GM18868 (cell line): ENCODE measurements at regions not wholly inside any gene's neighbourhood (a gene's known extent, or its start where the extent isn't known, plus 50 kb on each side); places are given as distances from the start of the nearest gene placed in this dataset.
A peak's percentile ranks its signal among the peaks of the same experiment; 100 is the strongest.

ENCODE experiments used
- ATAC-seq: cut with Tn5 transposase; IDR thresholded peaks from one replicate; pipeline ENCODE4 v1.9.1; 2021; ENCODE audit warnings: mild to moderate bottlenecking, moderate library complexity; ENCODE audit not compliant: unreplicated experiment

DNA sequence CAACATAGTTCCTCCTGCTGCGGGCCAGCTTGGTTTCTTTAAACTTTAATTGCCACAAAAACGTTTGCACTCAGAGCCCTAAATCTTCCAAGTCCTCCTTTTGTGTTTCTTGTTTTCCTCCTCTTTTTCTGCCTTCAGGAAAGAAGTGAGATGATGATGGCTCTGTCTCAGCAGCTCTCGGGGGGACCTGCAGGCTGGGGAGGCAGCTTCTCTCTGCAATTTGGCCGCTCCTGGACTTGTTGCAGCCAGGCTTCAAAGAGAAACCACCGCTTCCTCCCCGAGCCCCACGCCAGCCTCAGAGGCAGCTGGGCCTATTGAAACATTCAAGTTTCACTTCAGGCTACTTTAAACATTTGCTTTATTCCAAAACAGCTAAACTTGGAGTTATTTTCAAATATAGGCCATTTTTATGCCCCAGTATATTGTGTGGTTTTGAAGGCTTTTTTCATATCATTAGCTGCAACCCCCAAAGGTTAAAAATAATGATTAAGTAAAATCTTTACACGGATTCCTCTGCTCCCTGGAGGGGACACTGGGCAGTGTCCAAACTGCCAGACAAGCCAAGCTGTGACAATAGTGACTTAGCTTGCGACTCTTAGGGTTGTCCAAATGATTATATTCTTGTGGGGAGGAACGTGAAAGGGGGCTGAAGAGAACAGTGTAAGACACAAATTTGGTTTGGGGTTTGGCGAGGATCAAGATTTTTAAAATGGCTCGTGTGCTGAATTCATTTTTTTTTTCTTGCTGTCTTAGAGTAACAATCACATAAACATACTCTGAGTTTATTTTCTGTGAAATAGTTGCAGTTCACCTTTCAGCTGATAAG, 330.8 kb downstream of the DLEU7 start:
- ATAC-seq = peak; percentile 89

DNA sequence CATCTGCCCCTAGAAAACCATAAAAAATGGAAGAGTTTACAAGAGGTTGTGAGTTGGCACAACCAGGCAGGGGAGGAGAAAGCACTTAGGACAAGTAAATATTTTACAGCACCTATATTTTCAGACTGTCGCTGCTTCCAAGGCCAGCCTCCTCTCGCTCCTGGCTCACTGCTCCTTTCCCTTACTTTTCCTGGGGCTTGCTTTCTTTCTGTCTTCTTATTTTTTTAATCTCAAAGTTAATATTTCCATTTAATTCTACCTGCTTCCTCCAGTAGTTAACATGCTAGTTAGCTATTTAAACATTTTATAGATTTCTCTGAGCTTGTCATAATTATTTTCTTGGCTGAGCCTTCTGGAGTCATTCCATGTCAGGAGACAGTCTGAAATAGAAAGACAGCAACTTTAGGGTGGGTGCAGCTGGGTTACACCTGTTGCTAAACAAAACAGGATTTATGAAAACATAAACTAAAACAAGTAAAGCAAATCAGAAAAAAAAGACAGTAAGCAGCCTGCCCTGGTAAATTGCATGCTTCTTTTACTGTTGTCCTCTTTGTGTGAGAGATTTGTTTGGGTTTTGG, 330.1 kb downstream of the DLEU7 start:
- ATAC-seq = no peak

DNA sequence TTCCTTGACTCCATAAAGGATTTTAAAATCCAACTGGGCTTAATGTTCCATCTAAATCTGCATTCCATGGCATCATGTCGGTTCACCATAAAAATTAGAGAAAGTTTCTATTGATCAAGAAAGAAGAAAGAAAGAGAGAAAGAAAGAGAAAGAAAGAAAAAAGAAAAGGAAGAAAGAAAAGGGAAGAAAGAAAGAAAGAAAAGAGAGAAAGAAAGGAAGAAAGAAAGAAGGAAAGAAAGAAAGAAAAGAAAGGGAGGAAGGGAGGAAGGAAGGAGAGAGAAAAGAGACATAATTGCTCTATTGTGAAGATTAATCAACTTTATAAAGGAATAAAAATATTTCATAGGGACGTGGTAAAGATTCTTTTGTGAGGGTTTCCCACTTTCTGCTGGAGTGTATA, 329.2 kb downstream of the DLEU7 start:
- ATAC-seq = no peak

DNA sequence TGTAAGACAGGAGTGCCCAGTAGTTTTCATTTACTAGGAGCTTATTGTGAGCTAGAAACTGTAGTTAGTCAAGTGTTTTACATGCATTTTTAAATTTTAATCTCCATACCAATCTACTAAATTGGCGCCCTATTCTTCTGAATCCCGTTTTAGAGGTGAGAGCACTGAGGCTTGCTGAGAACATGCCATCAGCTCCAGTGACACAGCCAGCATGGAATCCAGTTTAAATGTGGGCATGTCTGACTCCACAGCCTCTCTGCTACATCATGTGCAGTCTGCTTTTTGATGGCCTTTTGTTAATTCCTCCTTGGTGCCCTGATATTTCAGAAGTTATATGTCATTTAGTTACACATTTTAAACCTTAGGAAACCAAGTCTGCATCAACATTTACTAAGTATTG, 325.4 kb downstream of the DLEU7 start:
- no peak for ATAC-seq

DNA sequence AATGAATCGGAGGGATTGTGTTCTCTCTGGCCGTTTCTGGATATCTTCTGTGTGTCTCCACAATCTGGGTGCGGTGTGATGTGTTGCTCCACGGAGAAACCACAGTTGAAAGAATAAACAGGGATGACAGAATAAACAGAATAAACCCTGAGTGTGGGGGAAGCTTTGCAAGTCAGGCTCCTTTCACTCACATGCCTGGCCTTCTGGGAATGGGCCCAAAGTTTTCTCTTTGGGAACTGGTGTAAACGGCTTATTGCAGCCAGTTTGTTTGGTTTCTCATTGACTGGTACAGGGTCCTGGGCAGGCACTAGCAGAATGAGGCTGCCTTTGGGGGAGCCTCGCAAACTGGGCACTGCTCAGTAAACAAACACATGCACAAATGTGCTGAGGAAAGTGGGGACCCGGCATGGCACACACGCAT, 324.7 kb downstream of the DLEU7 start:
- ATAC-seq = no peak

DNA sequence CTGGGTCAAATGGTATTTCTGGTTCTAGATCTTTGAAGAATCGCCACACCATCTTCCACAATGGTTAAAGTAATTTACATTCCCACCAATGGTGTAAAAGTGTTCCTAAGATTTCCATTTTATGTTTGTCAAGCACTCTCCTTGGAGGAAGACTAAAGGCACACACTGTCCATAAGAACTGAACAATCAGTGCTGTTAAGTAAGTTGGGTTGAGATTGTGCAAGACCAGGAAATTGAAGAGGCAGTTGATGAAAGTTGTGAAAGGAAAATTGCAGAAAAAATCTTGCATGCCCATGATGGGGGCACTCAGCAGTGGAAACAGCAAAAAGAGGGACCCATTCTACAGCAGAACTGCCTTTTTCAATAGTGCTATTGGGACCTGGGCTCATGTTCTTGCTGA, 323.6 kb downstream of the DLEU7 start:
- no peak for ATAC-seq

DNA sequence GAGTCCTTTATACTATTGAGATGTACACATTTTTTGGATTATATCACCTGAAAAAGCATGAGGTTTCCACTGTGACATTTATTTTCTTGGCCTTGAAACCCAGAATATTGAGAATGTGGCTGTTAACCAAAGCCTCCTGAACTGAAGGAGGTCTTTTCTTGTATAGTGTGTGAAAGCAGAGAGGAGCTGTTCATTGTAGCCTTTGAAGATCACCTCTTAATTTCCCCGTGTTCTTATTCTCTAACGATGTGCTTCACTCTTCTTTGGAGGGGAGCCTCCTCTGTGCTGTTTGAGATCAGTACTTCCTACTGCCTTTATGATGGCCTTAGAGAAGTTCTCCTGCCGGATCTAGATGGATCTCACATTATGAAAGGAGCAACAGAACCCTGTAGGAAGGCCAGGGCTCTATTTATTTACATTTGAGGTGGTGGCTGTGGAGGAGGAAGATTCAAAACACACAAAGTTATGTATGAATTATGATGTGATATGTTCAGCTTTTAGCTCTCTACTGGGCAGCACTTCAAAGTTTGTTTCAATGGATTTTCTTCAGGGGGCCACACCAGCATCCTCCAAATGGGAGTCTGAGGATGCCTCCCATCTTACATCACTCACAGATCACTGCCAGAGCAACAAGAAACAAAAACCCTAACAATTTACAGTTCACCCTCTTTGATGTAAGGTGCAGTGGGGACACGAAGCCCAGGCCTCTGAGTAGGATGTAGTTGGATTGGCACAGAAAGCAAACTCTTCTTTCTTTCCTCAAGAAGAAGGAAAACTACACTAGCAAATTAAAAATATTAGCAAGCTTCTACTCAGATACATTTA, 322.3 kb downstream of the DLEU7 start:
- no peak for ATAC-seq

DNA sequence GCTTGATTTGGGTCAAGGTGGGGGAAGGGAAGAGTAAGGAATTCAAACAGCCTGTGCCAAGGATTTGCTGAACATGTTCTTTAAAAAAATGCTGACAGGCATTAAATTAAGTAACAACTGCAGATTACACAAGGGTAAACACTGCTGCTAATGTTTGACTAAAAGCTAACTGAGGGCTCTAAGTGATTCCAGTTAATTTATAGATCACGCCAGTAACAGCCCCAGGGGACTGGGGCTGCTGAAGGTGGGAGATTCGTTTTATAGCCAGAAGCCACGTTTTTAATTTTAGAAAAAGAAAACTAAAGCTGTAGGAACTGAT, 321.7 kb downstream of the DLEU7 start:
- ATAC-seq = no peak

DNA sequence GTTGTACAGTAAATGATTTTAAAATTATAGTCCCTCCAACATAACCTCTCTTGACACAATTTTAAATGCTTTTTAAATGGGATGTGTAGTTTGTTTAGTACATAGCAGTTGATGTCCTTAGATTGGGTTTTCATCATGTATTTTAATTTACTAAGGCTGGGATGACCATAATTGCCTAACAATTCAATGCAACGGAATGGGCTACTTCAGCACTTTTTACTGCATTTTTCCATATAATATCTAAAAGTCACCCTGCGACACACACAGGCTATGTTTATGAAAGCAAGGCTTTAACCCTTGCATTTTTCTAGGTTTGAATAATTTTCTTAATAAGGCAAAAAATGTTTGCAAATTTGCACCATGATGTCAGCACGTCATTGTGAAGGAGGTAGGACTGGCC, 321.0 kb downstream of the DLEU7 start:
- no peak for ATAC-seq

DNA sequence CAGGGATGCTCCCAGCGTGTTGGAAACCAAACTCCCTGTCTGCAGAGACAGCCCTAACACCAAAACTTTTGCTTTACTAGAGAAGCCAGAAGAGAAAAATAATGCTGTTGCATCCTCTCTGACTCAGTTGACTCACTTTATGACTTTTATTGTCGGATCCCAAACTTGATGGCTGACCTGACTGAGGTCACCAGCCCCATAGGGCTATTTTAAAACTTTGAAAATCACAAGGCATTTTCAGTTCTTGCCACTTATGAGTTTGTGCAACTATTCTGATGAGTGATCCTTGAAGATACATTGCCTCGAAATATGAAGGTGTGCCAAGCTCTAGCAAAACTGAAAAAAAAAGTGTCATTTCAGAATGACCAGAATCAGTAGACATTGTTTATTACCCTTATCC, 320.2 kb downstream of the DLEU7 start:
- ATAC-seq = no peak

DNA sequence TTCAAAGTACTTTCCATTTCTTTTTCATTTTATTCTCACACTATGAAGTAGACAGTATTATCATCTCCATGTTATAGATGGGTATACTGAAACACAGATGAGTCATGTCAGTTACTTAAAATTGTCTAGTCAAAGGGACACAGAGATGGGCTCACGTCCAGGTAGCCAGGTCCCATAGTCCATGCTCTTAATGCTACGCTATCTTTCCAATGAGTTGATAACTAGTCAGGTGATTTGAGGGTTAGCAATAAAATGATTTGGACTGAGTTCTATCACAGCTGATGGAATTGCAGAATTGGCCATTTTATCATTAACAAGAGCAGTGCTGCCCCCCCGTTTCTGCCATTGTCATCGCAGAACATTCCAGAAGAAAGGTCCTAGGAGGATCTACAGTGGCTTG, 318.9 kb downstream of the DLEU7 start:
- ATAC-seq = no peak

DNA sequence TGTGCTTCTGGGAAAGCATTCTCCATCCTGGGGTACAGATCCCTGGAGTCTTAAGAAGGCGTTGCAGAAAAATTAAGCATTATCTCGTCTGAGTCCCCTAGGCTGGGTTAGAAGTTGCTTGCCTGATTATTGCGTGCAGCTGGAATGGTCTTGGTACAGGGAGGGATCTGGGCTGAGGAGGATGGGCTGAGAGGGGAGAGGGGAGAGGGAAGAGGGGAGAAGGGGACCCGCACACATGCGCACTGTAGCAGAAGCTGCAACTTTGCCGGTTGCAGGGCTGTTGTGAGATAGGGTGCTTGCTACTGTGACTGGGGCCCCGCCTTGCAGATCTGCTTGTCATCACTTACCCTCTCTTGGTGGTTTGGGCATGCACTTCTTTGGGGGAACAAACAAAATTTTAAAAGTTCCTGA, 316.8 kb downstream of the DLEU7 start:
- ATAC-seq = no peak

DNA sequence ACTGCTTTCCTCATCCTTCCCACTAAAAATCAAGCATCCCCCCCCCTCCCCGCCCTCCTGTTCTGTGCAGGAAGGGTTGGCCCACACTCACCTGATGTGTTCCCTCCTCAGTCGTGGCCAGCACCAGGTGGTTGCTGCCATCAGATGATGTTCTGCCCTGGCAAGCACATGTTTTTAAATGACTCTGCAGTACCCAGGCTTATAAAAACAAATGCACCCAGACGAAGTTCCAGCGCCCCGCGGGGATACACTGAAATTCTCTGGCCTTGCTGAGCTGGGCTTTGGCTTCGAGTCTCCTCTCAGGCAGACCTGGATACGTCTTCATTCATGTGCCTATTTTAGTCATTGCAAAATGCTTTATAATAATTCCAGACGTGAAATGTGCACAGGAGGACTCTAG, 316.3 kb downstream of the DLEU7 start:
- ATAC-seq = no peak

DNA sequence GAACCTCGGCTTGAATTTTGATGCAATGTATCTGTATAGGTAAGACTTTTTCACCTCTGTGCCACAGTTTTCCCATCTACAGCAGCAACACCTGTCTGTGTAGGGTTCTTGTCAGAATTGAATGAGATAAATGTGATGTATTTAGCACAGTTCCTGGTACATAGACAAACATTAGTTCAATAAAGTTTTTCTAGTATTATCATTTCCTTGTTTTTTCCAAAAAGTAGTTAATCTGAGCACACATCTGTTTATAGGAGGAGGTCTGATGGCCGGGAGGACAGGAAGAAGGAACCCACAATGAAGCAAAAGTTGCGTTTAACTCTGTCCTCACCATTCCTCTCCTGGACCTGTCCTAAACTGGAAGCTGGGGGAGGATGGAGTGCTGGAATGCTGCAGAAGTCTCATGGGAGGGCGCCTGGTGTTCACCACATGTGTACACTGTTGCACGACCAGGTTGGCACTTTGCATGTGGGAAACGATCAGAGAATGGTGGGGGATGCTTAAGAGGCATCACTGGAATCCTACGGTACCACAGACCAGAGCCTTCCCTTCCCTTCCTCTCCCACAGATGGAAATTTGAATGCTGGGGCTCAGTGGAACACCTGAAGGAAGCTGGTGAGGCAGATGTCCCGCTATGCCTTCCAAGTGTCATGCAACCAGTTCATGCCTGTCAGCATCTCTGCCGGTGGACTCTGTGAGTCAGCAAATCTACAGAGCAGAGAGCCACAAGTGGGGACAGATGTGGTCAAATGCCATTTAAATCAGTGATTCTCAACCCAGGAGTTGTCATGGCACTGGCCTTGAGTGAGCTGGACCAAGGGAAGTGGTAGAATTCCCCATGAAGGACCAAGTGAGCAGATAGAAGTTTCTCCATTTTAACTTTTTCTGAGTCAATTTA, 315.6 kb downstream of the DLEU7 start:
- ATAC-seq = no peak

DNA sequence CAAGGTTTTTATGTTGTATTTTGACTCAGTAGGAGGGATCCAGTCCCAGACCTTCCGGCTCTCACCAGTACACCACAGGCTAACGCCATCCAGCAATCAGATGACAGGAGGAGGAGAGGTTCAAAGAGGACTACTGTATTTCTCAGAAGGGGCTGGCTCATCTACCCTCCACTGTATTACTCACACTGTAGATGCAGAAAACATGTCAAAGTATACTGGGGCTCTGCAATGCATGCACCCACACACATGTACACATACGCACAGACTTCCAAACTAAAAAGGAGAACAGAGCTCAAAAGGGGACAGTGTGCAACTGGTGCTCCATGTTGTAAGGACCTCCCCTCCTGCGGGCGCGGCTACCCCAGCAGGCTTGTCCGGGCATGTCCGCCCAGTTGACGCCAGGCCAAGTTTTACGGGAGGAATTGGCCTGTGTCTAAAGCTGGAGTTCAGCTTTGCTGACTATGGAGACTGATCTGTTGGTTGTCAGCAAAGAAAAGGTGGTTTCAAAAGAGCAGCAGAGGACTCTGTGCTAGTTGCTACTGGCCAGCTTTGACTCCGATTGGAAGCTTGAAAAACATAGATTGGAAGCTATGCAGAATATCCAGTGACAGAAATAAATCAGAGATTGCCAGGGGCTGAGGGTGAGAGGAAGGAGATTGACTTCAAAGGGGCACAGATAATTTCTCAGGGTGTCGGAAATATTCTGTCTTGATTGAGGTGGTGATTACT, 314.2 kb downstream of the DLEU7 start:
- no peak for ATAC-seq

DNA sequence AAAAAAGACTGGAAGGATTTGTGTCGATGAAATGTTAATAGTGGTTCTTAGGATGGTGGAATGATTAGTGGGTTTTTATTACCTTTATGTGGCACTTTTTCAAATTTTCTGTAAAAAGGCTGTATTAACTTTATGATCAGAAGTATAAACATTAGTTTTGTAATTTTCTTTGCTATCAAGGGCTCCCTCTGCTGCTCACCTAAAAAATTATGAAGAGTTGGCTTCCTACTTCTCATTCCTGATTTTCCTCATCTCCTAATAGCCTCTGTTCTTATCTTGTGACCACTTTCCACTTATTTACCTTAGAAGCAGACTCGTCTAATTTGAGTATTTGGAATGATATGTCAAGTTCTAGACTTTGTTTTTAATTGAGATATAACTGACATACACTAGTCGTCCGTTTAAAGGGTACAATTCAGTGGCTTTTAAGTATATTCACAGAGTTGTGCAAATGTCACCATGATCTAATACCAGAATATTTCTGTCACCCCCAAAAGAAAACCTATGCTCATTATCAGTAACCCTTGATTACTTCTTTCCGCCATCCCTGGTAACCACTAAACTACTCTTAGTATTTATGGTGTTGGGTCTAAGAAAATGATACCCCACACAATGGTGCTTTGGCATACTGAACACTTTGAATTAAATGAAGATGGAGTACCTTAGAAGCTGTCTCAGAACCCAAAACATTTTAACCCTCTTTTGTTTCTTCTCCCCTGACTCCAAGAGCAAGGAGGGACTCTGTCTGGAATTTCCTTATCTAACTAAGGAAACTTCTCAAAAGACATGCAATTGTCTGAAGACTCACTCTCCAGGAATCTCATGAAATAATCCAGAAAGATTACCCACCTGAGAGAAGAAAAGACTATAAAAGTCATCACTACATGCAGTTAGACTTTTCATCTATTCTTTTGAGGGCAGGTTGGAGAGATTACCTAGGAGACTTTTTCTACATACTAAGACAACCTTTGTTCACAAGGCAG, 311.3 kb downstream of the DLEU7 start:
- no peak for ATAC-seq

DNA sequence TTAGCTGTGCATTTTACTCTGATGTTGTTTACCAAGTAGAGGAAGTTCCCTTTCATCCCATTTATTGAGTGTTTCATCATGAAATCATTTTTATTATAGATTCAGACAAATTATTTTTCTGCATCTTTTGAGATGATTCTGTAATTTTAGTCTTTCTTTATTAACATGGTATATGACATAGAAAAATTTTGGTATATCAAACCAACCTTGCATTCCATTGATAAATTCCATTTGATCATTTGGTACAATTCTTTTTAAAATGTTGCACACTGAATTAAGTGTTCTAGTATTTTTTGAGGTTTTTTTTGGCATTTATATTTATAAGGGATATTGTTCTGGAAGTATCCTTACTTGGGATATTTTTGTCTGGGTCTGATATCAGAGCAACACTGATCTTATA, 308.4 kb downstream of the DLEU7 start:
- no peak for ATAC-seq

DNA sequence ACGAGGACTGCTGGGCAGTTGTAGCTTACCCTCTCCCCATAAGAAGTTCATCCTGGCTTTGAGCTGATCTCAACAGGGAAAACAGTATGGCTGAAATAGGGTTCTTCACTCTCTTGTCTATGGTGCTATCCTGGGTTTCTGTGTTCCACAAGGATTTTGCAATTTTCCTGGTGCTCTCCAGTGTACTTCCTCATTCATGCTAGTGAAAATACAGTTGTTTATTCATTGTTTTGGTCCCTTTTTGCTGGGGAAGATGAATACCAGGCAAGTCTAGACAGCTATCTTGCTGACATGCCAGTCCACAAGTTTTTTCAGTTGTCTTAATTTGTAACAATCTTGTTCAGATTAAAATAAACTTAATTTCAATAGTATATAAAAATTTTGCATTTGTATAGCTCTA, 306.5 kb downstream of the DLEU7 start:
- no peak for ATAC-seq
